HG02571 (cell line): ENCODE measurements at regions not wholly inside any gene's neighbourhood (a gene's known extent, or its start where the extent isn't known, plus 50 kb on each side); places are given as distances from the start of the nearest gene placed in this dataset.
"Not testable (repeated sequence)": the region's sequence is repeated elsewhere in the genome, so short reads cannot be mapped to it uniquely, and the experiment has no call there.

Source experiments
- ATAC-seq: cut with Tn5 transposase; IDR thresholded peaks from one replicate; pipeline ENCODE4 v1.9.1; 2021; ENCODE audit warnings: mild to moderate bottlenecking, moderate library complexity; ENCODE audit not compliant: unreplicated experiment

DNA sequence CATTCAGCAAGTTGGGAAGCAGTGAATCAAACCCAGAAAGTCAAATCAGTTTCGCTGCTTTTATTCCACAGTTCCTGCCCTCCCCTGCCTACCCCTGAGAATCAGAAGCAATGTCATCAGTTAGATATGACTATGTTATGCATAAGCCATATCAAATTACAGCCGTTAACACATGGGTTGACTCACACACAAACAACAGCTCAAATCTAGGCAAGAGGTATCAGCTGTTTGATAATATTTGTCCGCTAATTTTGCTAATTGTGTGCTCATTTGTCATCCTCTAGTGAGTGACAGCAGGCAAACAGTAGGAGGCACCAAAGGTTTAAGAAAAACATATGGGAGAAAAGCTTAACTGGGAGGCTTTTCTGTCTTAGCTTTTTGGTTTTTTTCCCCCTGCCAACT lies 327.4 kb upstream of the CCL2 start:
- ATAC-seq = no peak

DNA sequence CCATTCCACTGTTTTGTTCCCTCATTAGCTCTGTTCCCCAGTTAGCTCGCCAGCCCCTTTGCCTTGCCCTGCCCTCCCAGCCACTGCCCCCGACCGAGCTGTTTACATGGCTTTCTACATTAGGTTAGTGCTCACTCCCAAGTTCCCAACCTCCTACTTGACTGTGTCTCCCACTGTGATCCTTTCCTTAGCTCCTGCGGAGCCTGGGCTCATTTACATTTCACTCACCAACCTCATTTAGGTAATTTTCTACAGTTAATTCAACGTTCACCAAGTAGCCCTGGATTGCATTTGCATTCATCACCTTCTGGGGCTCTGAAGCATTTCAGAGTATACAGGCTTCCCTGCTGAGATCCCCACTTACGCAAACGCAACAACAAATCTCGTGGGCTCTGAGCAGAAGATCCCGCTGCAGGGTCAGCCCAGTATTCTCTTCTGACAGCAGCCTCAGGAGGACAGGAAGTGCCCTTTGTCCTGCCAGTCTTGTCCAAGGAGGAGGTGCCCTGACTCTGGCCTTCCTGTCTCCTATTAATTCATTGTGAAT lies 325.8 kb upstream of the CCL2 start:
- ATAC-seq = no peak

DNA sequence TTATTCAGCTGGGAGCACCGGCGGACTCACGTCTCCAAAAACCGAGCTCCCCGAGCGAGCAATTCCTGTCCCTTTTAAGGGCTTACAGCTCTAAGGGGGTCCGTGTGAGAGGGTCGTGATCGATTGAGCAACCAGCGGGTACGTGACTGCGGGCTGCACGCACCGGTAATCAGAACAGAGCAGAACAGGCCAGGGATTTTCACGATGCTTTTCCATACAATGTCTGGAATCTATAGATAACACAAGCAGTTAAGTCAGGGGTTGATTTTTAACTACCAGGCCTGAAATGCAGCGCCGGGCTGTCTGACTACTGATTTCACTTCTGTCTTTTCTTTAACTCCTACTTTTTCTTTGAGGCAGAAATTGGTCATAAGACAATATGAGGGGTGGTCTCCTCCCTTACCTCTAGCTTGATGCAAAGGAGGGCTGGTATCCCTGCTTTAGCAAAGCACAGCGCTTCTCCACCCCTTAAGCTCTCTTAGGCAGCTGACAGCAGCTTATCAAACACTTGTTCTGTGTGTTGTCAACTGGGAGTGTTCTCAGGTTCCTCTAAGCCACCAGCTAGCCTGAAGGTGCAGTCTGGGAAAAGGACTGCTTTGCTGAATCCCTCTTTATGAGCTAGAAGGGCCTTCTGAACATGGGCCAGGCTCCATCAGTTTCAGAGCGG lies 323.8 kb upstream of the CCL2 start:
- ATAC-seq = not testable (repeated sequence)

DNA sequence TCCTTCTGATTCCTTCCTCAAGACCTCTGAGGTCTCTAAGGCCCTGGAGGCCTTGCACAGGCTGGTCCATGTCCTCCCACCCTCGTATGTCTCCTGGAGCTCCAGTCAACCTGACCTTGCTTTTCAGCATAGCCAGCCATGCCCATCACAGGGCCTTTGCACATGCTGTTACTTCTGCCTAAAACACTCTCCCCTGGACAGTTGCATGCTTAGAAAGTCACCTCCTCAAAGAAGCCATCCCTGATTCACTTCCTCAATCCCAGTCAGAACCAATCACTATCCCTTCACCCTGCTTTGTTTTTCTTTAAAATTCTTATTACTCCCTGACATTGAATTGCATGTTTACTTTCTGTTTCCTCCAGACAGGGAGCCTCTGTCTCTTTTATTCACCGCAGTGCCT lies 322.1 kb upstream of the CCL2 start:
- ATAC-seq = no peak

DNA sequence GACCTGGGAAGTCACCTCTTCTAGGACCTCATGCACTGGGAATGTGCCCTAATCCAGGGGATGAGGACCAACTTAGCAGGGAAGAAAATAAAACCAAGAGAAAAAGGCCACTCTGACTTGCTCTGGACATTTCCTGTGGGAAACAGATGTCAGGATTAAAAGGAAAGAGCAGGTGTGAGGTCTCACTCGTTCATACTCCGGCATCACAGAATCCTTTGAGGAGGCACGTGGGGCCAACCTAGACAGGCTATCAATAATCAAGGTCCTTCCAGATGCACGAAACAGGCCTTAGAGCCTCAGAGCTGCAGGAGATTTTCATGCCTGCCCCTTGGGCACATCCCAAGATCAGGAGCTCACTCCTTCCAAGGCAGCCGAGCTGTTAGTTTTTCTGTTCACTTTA lies 321.5 kb upstream of the CCL2 start:
- ATAC-seq = no peak

DNA sequence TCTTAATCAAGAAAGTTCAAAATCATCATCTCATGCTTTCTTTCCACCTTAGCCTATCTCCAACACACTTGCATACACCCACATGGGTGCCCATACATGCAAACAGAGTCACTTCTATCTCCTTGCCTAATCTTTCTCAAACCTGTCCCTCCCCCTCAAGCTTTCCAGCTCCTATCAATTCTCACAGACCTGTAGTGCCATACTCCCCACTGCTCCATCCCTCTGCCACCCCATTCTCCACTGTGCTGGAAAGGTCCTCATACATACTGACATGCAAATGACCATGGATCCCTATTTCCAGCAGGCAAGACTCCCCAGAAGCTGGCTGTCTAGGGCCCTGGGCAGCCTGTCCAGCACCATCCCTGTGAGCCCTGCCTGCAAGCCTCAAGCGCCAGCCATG lies 320.4 kb upstream of the CCL2 start:
- no peak for ATAC-seq

DNA sequence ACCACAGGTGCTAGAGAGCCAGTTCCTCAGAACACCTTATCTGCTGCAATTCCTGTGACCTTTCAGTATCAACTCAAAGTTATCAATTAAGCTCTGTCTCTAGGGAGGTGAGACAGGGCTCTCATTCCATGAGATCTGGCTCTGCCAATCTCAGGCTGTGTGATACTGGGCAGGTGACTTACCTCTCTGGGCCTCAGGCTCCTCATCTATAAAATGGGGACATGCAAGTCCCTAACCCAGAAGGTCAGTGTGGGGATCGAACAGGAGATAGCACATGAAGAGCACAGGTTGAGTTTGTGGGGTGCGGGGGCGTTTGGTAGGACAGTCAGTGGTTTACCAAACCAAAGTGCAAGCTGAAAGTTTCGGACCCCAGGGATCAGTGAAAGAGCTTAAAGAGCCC lies 319.3 kb upstream of the CCL2 start:
- no peak for ATAC-seq

DNA sequence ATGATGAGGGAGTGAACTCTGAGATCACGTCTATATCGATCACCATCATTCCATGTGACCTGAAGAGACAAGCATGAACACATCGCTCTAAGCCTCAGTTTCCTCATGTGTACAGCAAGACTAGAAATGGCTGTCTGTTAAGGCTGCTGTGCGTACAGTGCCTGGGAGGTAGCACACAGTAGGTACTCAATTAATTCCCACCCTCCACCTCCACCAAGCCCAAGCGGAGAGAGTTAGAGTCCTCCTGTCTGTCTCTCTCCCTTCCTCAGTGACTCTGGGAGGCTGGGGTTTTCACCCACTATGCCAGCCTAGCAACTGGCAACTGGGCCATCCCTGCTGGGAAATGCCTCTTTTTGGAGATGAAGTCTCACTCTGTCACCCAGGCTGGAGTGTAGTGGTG lies 318.3 kb upstream of the CCL2 start:
- ATAC-seq = no peak

DNA sequence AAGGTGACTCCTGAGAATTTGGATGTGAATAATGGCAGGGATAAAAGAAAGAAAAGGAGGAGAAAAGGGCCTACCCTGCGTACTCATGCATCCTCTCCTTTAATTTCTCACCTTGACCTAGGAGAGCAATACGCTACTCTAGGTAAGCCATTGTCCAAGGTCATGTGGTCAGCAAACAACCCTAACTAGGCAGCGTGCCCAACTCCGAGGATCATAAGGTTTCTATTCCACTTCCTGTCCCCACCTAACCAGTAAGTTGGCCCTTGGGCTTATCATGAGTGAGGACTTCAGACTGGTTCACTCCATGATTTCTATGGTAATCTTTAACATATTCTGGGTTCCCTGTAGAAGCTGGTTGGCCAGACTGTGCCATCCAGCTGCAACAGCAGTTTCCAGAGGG lies 315.1 kb upstream of the CCL2 start:
- no peak for ATAC-seq

DNA sequence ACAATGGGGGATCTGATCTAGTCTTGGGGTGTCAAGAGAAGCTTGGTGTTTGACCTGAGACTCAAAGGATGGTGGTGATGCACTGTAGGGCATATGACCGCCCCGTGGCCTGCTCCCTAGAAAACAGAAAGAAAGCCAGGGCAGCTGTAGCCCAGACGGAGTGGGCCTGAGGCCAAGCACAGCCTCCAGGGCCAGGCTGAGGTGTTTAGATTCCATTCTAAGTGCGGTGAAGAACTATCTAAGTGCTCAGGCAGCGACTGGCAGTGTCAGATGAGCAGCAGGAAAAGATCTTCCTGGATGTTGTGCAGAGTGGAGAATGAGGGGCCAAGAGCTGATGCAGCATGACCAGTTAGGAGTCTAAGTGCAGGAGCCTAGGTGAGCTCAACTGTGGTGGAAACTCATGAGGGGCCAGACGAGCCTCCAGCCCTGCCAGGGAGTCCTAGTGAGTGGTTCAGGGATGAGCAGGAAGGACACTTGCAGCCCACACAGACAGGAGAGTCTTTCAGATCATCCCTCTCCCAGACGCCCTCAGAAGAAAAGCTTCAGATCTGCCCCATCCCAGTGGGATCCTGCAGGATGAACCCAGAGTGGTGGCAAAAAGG lies 314.2 kb upstream of the CCL2 start:
- no peak for ATAC-seq

DNA sequence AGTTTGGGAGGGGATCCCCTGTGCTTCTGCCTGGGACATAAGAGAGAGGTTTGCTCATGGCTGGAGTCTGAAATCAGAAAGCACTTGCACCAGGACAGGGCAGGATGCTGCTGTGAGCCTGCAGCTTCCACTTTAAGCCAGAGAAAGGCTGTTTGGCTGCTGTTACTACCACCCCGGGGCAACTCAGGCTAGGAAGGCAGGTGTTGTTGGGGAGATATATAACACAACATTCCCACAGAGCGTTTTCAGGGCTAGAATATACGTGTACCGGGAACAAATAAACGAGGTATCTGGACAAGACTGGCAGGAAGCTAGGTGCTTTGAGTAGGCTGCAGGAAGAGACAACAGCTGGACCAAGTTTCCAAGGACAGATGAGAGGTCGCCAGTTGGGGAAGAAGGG lies 313.3 kb upstream of the CCL2 start:
- ATAC-seq = no peak

DNA sequence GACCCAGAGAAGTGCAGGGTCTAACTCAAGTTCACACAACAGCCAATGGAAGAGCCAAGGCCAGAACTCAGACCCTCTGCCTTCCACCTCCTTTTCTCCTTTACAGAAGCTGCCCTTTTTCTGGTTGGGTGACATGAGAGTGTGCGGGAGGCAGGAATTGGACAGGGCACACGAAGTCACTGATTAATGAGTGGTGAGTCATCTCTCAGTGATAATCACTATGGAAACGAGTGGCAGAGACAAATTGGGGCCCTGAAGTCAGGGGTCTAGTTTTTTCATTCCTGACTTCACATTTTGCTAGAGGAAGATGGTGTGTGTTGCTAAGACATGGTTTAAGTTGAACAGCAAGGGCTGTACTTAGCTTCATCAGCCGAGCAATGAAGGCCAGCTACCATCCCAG lies 312.7 kb upstream of the CCL2 start:
- no peak for ATAC-seq

DNA sequence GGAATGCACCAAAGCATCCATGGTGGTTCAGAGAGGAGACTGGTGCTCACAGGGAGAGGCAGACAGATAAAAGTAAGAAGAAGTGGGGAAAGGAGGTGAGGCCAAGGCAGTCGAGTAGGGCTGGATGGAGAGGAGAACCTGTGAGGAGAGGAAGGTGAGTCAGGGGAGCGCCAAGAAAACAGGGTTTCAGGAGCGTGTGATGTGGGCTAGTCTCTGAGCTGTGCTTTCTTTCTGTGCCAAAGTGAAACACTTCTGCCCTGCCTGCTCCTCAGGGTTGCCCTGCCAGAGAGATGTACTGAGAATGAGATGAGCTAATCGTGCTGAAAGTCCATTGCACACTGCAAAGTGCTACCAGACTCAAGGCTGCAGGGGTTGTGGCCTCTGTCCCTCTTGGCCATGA lies 310.7 kb upstream of the CCL2 start:
- ATAC-seq = no peak

DNA sequence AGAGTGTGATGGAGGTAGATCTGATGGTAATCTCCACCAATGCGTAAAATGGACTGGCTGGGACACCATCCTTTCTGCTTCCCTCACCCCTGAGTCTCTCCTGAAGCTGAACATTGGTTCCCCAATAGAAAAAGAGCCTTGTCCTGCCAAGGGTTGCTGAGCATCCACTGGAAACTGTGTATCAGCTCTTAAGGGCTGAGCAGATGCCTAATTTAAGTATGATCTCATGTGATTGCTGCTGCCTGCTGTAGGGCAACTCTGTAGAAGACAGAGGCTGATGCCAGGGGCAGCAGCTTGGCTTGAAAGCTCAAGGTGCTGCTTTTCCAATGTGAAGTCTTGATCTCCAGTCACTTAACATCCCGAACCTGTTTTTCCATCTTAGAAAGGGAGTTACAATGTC lies 310.3 kb upstream of the CCL2 start:
- ATAC-seq = no peak

DNA sequence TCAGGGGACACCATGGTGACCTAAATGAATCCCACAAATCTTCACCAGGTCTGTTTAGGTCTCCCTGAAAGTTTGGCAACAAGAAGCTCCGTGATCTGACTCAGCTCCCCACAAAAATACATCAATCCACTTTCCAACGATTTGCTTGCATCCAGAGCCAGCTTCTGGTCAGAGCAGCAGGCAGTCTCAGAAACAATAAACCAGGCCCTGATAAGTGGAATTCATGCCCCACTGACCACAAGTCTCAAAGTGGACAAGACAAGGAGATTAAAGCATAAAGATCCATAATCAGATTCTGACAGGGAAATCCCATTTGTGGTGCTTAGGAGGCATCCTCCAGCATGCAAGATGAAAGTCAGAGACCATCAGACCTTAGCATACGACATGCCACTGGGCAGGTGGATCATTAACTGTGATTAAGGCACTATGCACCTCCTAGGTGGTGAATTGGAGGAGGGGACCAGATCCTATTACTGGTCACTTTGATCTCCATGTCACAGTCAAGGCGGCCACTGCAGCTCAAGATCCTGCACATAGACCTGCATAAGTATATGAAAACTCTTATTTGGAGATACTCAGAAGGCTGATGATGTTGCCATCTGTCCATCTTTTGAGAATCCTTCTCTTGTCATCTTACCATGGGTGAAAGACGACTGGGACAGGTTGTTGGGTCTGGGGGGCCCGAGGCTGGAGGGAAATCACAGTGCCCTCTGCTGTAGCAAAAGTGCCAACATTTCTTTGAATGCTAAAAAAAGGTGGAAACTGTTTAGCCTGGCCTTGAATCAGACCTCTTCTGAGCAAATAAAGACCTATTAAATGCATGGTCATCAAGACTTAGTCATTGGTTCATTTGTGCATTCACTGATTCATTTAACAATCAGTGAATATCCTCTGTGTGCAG lies 309.2 kb upstream of the CCL2 start:
- ATAC-seq = no peak

DNA sequence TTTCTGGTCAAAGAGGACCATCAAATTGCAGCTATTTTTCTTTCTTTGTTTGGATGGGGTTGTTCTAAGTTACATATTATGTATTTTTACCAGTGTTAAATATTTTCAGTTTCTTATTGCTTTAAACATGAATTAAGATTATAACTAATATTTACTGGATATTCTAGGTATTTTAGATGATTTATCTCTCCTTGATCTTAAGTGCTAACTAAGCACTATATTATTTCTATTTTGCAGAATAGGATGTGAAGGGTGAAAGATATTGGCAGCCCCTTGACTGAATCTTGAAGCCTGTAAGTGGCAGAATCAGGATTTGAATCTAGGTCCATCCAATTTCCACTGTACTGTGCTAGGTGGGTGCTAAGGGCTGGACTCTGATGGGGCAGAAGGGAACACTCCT lies 307.3 kb upstream of the CCL2 start:
- ATAC-seq = no peak

DNA sequence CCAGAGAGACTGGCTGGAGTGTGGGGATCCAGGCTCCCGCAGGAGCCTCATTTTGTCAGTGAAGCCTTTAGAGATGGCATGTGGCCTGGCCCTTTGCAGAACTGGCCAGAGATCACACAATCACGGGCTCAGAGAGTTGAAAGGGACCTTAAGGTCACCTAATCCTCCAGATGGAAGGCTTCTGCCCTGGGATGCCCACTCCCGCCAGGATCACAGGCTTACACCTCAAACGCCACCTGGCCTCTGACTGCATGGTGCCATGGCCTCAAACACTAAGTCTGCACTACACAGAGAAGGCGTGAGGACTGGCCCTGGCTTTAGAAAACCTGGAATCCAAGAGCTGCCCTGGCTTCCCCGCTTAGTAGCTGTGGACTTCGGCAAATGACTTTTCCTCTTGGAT lies 306.8 kb upstream of the CCL2 start:
- ATAC-seq = no peak

DNA sequence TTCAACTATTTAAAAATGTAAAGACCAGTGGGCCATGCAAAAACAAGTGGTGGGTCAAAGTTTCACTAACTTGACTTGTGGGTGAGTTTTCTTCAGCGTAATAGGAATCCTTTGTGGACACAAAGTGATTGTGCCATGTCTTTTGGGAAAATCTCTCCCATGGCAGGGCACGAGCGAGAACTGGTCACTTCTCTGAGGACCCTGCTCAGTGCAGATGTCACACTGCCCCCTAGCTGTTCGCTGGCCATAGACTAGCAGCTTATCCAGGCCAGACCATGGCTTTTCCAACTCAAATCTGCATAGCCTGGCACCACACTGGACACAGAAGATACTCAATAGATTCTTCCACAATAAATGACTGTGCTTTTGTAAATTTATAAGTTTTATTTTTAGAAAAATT lies 306.0 kb upstream of the CCL2 start:
- ATAC-seq = no peak

DNA sequence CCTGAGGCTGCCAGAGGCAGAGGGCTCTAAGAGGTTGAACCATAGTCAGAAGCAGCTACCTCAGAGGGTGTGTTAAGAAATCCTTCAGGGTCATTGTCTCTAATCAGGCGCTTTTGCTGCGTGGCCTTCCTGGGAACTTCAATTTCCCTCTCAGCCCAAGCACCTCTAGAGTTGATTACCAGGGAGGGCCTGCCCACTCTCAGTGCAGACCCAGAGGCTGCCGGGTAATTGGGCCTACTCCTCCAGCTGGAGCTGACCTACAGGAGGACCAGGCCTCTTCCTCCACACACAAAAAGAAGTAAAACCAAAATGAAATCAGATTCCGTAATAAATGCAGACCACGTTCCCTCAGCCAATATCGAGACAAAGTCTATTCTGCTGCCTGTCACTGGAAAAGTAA lies 305.0 kb upstream of the CCL2 start:
- no peak for ATAC-seq

DNA sequence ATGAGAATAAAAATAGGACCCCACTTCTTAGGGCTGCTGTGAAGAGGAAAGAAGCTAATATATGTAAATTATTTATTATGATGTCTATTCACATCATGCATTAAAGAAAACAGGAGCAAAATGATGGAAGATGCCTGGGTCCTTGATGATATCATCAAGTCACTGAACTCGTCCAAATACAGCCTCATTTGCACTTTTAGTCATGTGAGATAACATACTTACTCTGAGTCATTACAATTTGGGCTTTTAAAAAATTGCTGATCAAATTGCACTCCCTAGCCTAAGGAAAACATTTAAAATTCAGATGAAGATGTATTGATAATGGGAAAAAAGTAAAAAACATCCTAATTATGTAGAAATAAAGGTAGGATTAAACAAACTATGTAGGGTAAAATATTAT lies 302.7 kb upstream of the CCL2 start:
- ATAC-seq = no peak

DNA sequence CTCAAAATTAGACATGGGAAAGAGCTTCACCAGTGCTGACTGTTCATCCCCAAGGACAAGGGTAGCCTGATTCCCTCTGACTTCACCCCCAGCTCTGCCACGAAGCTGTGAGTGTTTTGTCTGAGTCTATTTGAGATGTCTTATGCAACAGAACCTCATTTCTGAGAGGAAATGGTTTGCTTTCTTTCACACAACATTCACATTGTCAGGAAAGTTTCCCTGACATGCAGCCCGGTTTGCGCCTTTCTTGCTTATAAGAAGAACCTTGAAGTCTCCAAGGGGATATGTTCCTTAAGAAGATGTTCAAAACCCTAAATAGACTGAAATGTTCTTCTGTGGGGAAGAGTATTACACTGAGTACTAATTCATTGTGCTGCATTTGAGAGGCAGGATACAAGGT lies 300.5 kb upstream of the CCL2 start:
- ATAC-seq = no peak

DNA sequence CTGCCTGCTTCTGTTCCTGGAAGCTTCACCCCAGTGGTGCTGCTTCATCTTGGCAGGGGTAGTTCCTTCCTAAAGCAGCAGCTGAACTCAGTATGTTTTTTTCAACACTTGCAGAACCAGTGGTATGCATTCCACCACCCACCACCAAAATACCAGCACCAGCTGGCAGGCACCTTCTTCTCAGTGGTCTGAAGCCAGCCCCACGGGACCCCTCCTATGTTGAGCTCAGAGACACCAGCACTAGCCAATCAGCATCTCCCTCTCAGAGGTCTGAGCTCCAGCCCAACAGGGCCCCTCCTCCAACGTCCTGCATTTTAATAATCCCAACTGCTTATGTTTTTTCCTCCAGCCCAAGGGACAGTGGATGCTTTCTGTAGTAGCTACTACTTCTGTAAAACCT lies 299.6 kb upstream of the CCL2 start:
- ATAC-seq = no peak
